K562 (cell line): ENCODE measurements at regions not wholly inside any gene's neighbourhood (a gene's known extent, or its start where the extent isn't known, plus 50 kb on each side); places are given as distances from the start of the nearest gene placed in this dataset.

Experiments
- CHD7 ChIP-seq: fragments of 200-600 bp; sonication (generic); IDR thresholded peaks from one replicate; pipeline ENCODE4 v1.6.1; 2012; ENCODE audit warnings: mild to moderate bottlenecking, low read depth, low read length, inconsistent platforms
- KLF16 ChIP-seq: IDR thresholded peaks from 2 replicates; pipeline ENCODE4 v1.6.1; 2016; ENCODE audit warnings: antibody characterized with exemption
- PHB2 ChIP-seq: fragments of 450-650 bp; IDR thresholded peaks from 2 replicates; pipeline ENCODE4 v1.6.1; 2017; ENCODE audit warnings: low read depth
- PREB ChIP-seq: sonication (generic); formaldehyde crosslinking; IDR thresholded peaks from 2 replicates; pipeline ENCODE4 v1.8.1; 2023; ENCODE audit warnings: mild to moderate bottlenecking, missing genetic modification reagents

GRCh38 chr2:4668381-4668780 lies 965.0 kb downstream of the DCDC2C start (continued):
- no peak for TF ChIP-seq PREB (CRISPR knock-in tag)
- TF ChIP-seq KLF16: no peak
- no peak for TF ChIP-seq PHB2
- TF ChIP-seq CHD7: no peak
